K562 (cell line): ENCODE measurements at regions not wholly inside any gene's neighbourhood (a gene's known extent, or its start where the extent isn't known, plus 50 kb on each side); places are given as distances from the start of the nearest gene placed in this dataset.

ENCODE experiments used
- ATAC-seq: fragments of 200-7000 bp; cut with Tn5 transposase; 3 replicates; pipeline ENCODE4 v1.9.1; 2020; ENCODE audit warnings: moderate library complexity
- BruUV-seq: library from RNA; stranded (reverse); fragments of 400-500 nt; replicated peaks from 2 replicates; lab custom pipeline; 2021; lab: Mats Ljungman, UMichigan
- CTCF ChIA-PET: fragments of 300-600 bp; formaldehyde crosslinking; extraction: SDS; loops from one replicate; lab custom pipeline; 2021; ENCODE audit warnings: low intra/inter-chr PET ratio; lab: Yijun Ruan, JAX
- POLR2A ChIA-PET: fragments of 300-600, 350-650 bp; sonication (Branson Sonifier 250); formaldehyde crosslinking; extraction: SDS; loops from one replicate; lab custom pipeline; 2021; ENCODE audit warnings: antibody characterized with exemption, inconsistent platforms; lab: Yijun Ruan, JAX
- DNase-seq, 4 experiments: peaks; one replicate each; pipeline versions ENCODE4 v3.0.0 to v3.0.0-alpha.2; 2011 to 2018; ENCODE audit warnings: low spot score in 3 of 4, mixed read lengths in 3 of 4; ENCODE audit errors: extremely low read depth in 1 of 4
- FAIRE-seq: peaks from 2 replicates; lab custom pipeline; 2011; peaks lifted over from hg19 to GRCh38; lab: Jason Lieb, UNC
- H2AFZ ChIP-seq: 2 replicates; pipeline ENCODE4 v1.6.0; 2011; ENCODE audit warnings: low read depth, low read length, control low read depth, inconsistent platforms
- H3K27ac ChIP-seq: fragments of 200-600 bp; 3 replicates; pipeline ENCODE4 v1.8.0; 2011; ENCODE audit warnings: low read depth, mild to moderate bottlenecking, control low read depth, inconsistent platforms, low read length, moderate library complexity, mixed read lengths; ENCODE audit errors: extremely low read depth
- H3K27me3 ChIP-seq, 2 experiments: fragments of 300-600 bp in 1 of 2; 2 replicates in 1 of 2; 3 replicates in 1 of 2; pipeline versions ENCODE4 v1.6.0 to v1.8.0; 2011; ENCODE audit warnings: inconsistent platforms in 2 of 2, low read length in 2 of 2, mild to moderate bottlenecking in 1 of 2, mixed read lengths in 1 of 2, moderate library complexity in 1 of 2; ENCODE audit not compliant: control insufficient read depth in 2 of 2, insufficient read depth in 2 of 2
- H3K36me3 ChIP-seq: fragments of 300-600 bp; 3 replicates; pipeline ENCODE4 v1.8.0; 2011; ENCODE audit warnings: mild to moderate bottlenecking, low read length, inconsistent platforms; ENCODE audit not compliant: control insufficient read depth, insufficient read depth
- H3K4me1 ChIP-seq, 2 experiments: fragments of 200-600 bp in 1 of 2; replicated peaks in 1 of 2; 2 replicates in 1 of 2; 3 replicates in 1 of 2; pipeline versions ENCODE4 v1.5.1 to v1.8.0; 2011; ENCODE audit warnings: inconsistent platforms in 2 of 2, low read length in 2 of 2, mild to moderate bottlenecking in 1 of 2, mixed read lengths in 1 of 2, moderate library complexity in 1 of 2; ENCODE audit not compliant: control insufficient read depth in 2 of 2, insufficient read depth in 2 of 2
- H3K4me2 ChIP-seq: 2 replicates; pipeline ENCODE4 v1.6.1; 2011; ENCODE audit warnings: low read length, control low read depth, inconsistent platforms, mixed read lengths; ENCODE audit not compliant: insufficient read depth
- H3K4me3 ChIP-seq: fragments of 200-600 bp; sonication (generic), shearing (Covaris generic); 2 replicates; pipeline ENCODE4 v1.5.1; 2016; ENCODE audit warnings: control low read depth, inconsistent platforms
- H3K79me2 ChIP-seq: fragments of 200-600 bp; 3 replicates; pipeline ENCODE4 v1.8.0; 2011; ENCODE audit warnings: low read length, inconsistent platforms; ENCODE audit not compliant: control insufficient read depth, insufficient read depth
- H3K9ac ChIP-seq, 2 experiments: 2 replicates each; pipeline versions ENCODE4 v1.6.0 to v1.6.1; 2011; ENCODE audit warnings: low read depth in 2 of 2, low read length in 2 of 2, control low read depth in 1 of 2, inconsistent platforms in 1 of 2, mild to moderate bottlenecking in 1 of 2, mixed read lengths in 1 of 2; ENCODE audit not compliant: insufficient read depth in 1 of 2
- H3K9me1 ChIP-seq: one replicate; pipeline ENCODE4 v1.6.0; 2011; ENCODE audit warnings: inconsistent platforms, mild to moderate bottlenecking, low read length, moderate library complexity; ENCODE audit not compliant: control insufficient read depth, insufficient read depth
- H3K9me3 ChIP-seq: replicated peaks from 2 replicates; pipeline ENCODE4 v1.5.1; 2011; ENCODE audit warnings: low read depth, low read length, inconsistent platforms; ENCODE audit not compliant: control insufficient read depth, insufficient read depth
- H4K20me1 ChIP-seq: replicated peaks from 2 replicates; pipeline ENCODE4 v1.6.1; 2011; ENCODE audit warnings: low read length, inconsistent platforms, mixed read lengths; ENCODE audit not compliant: control insufficient read depth, insufficient read depth
- DMBX1 ChIP-seq: fragments of 250-450 bp; sonication (Bioruptor Pico); IDR thresholded peaks from 2 replicates; pipeline ENCODE4 v1.8.0; 2022; ENCODE audit warnings: inconsistent platforms, mild to moderate bottlenecking, moderate library complexity, borderline replicate concordance
- HNRNPH1 ChIP-seq: fragments of 200-400 bp; formaldehyde crosslinking; optimal IDR thresholded peaks from 2 replicates; pipeline ENCODE3; 2017; ENCODE audit warnings: low read depth, mild to moderate bottlenecking, low read length, moderate library complexity
- MAFG ChIP-seq: fragments of 450-650 bp; conservative IDR thresholded peaks from 2 replicates; pipeline ENCODE4 v1.6.1; 2016; ENCODE audit warnings: missing genetic modification characterization, missing compliant biosample characterization
- NFE2 ChIP-seq: IDR thresholded peaks from 2 replicates; pipeline ENCODE4 v1.6.1; 2014; ENCODE audit warnings: antibody characterized with exemption, low read depth
- ZNF316 ChIP-seq: fragments of 450-650 bp; IDR thresholded peaks from 2 replicates; pipeline ENCODE4 v1.6.1; 2016
- ZNF785 ChIP-seq: fragments of 250-450 bp; sonication (Bioruptor Pico); IDR thresholded peaks from 2 replicates; pipeline ENCODE4 v1.4.0; 2020; ENCODE audit warnings: mild to moderate bottlenecking
- in situ Hi-C: fragments of 300-500 bp; cut with MboI; formaldehyde crosslinking; loops from 4 replicates; pipeline ENCODE4 v1.15.0; 2018; ENCODE audit warnings: inconsistent platforms, mixed read lengths
- intact Hi-C: fragments of 100-400 bp; cut with micrococcal nuclease; formaldehyde crosslinking; loops from 2 replicates; pipeline ENCODE4 v1.14.2; 2022
- TF ChIP-seq, protein P1 (sequence below): fragments of 250-450 bp; sonication (Bioruptor Pico); IDR thresholded peaks from 2 replicates; pipeline ENCODE4 v1.8.0; 2021; ENCODE audit warnings: moderate library complexity, mild to moderate bottlenecking, inconsistent platforms
- TF ChIP-seq, protein P2 (sequence below): fragments of 450-650 bp; formaldehyde crosslinking; IDR thresholded peaks from 2 replicates; pipeline ENCODE4 v1.4.0; 2020; ENCODE audit warnings: mild to moderate bottlenecking, moderate library complexity
- TF ChIP-seq, protein P3 (sequence below): fragments of 450-650 bp; IDR thresholded peaks from 2 replicates; pipeline ENCODE4 v1.6.1; 2016; ENCODE audit warnings: mild to moderate bottlenecking, moderate library complexity

DNA sequence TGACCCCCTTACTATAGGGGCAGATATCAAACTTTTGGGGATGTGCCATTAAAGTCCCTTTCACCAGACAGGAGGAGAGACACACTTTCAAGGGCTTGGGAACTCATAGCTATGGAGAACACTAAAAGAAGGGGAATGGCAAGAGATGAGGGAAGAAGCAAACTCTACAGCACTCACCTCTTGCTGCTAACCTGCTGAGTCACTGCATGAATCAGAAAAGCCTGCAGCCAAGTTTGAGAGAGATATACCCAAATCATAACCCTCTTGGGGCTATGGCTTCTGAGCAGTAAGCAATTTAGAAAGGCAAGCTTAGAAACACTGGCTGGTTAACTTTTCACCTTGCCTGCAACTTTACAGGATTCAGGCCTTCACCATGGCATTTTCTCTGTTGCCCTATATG is 1028.0 kb downstream of the UQCRFS1 start:
- ATAC-seq (no peak), FAIRE-seq (no peak), DNase-seq (no peak)
- H3K27ac ChIP-seq = no peak overlapping the region
- in situ Hi-C loops (no loop called here), intact Hi-C loops (no loop called here)
- no peak overlapping the region for H3K9ac ChIP-seq
- H3K4me3 ChIP-seq = no peak overlapping the region
- H3K4me2 ChIP-seq = no peak overlapping the region
- H3K27me3 ChIP-seq = no peaks in the 10 kb centered on the region
- POLR2A ChIA-PET = interaction anchor here (0.6 kb wide), 1 partner anchor 287 kb away, joined by 3 read pairs; no protein-coding TSS in a partner anchor
- no peaks in the 10 kb centered on the region for H3K4me1 ChIP-seq
- no peaks in the 10 kb centered on the region for H3K79me2 ChIP-seq
- no peak overlapping the region for H2AFZ ChIP-seq
- H3K9me1 ChIP-seq = no peaks in the 10 kb centered on the region
- no TSS peak for BruUV-seq
- CTCF ChIA-PET = no interaction called here
- H3K36me3 ChIP-seq = no peaks in the 10 kb centered on the region
- no peaks in the 10 kb centered on the region for H4K20me1 ChIP-seq
- no peaks in the 10 kb centered on the region for H3K9me3 ChIP-seq
- no peak for TF ChIP-seq HNRNPH1
- peak; percentile 64 for TF ChIP-seq NFE2
- TF ChIP-seq, protein P1, sequence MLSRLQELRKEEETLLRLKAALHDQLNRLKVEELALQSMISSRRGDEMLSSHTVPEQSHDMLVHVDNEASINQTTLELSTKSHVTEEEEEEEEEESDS (CRISPR knock-in tag) = no peak
- TF ChIP-seq, protein P2, sequence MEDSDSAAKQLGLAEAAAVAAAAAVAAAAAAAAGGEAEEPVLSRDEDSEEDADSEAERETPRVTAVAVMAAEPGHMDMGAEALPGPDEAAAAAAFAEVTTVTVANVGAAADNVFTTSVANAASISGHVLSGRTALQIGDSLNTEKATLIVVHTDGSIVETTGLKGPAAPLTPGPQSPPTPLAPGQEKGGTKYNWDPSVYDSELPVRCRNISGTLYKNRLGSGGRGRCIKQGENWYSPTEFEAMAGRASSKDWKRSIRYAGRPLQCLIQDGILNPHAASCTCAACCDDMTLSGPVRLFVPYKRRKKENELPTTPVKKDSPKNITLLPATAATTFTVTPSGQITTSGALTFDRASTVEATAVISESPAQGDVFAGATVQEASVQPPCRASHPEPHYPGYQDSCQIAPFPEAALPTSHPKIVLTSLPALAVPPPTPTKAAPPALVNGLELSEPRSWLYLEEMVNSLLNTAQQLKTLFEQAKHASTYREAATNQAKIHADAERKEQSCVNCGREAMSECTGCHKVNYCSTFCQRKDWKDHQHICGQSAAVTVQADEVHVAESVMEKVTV (CRISPR knock-in tag) = no peak
- TF ChIP-seq, protein P3, sequence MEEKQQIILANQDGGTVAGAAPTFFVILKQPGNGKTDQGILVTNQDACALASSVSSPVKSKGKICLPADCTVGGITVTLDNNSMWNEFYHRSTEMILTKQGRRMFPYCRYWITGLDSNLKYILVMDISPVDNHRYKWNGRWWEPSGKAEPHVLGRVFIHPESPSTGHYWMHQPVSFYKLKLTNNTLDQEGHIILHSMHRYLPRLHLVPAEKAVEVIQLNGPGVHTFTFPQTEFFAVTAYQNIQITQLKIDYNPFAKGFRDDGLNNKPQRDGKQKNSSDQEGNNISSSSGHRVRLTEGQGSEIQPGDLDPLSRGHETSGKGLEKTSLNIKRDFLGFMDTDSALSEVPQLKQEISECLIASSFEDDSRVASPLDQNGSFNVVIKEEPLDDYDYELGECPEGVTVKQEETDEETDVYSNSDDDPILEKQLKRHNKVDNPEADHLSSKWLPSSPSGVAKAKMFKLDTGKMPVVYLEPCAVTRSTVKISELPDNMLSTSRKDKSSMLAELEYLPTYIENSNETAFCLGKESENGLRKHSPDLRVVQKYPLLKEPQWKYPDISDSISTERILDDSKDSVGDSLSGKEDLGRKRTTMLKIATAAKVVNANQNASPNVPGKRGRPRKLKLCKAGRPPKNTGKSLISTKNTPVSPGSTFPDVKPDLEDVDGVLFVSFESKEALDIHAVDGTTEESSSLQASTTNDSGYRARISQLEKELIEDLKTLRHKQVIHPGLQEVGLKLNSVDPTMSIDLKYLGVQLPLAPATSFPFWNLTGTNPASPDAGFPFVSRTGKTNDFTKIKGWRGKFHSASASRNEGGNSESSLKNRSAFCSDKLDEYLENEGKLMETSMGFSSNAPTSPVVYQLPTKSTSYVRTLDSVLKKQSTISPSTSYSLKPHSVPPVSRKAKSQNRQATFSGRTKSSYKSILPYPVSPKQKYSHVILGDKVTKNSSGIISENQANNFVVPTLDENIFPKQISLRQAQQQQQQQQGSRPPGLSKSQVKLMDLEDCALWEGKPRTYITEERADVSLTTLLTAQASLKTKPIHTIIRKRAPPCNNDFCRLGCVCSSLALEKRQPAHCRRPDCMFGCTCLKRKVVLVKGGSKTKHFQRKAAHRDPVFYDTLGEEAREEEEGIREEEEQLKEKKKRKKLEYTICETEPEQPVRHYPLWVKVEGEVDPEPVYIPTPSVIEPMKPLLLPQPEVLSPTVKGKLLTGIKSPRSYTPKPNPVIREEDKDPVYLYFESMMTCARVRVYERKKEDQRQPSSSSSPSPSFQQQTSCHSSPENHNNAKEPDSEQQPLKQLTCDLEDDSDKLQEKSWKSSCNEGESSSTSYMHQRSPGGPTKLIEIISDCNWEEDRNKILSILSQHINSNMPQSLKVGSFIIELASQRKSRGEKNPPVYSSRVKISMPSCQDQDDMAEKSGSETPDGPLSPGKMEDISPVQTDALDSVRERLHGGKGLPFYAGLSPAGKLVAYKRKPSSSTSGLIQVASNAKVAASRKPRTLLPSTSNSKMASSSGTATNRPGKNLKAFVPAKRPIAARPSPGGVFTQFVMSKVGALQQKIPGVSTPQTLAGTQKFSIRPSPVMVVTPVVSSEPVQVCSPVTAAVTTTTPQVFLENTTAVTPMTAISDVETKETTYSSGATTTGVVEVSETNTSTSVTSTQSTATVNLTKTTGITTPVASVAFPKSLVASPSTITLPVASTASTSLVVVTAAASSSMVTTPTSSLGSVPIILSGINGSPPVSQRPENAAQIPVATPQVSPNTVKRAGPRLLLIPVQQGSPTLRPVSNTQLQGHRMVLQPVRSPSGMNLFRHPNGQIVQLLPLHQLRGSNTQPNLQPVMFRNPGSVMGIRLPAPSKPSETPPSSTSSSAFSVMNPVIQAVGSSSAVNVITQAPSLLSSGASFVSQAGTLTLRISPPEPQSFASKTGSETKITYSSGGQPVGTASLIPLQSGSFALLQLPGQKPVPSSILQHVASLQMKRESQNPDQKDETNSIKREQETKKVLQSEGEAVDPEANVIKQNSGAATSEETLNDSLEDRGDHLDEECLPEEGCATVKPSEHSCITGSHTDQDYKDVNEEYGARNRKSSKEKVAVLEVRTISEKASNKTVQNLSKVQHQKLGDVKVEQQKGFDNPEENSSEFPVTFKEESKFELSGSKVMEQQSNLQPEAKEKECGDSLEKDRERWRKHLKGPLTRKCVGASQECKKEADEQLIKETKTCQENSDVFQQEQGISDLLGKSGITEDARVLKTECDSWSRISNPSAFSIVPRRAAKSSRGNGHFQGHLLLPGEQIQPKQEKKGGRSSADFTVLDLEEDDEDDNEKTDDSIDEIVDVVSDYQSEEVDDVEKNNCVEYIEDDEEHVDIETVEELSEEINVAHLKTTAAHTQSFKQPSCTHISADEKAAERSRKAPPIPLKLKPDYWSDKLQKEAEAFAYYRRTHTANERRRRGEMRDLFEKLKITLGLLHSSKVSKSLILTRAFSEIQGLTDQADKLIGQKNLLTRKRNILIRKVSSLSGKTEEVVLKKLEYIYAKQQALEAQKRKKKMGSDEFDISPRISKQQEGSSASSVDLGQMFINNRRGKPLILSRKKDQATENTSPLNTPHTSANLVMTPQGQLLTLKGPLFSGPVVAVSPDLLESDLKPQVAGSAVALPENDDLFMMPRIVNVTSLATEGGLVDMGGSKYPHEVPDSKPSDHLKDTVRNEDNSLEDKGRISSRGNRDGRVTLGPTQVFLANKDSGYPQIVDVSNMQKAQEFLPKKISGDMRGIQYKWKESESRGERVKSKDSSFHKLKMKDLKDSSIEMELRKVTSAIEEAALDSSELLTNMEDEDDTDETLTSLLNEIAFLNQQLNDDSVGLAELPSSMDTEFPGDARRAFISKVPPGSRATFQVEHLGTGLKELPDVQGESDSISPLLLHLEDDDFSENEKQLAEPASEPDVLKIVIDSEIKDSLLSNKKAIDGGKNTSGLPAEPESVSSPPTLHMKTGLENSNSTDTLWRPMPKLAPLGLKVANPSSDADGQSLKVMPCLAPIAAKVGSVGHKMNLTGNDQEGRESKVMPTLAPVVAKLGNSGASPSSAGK = no peak
- 0 out of 2 replicates have a peak, but pooled peaks have one; percentile 18 for TF ChIP-seq ZNF316
- peak; percentile 35; the same call in 1 of the 2 replicates for TF ChIP-seq MAFG (tag)
- TF ChIP-seq ZNF785 (CRISPR knock-in tag) = no peak
- TF ChIP-seq DMBX1 (CRISPR knock-in tag) = no peak
